ENCODE measurements at regions not wholly inside any gene's neighbourhood (a gene's known extent, or its start where the extent isn't known, plus 50 kb on each side); places are given as distances from the start of the nearest gene placed in this dataset.

- DNase-seq: no peak
- TF ChIP-seq CTCF (IDR thresholded peaks at IDR 0.05): no peak
- TF ChIP-seq POLR2A (IDR thresholded peaks at IDR 0.05): no peak
- no peaks in the 10 kb centered on the region for H3K9me3 ChIP-seq
These were observed 532.0 kb upstream of the FSHR start for GRCh38 chr2:49686291-49686690.

GRCh38 chr2:49677227-49677626 lies 522.9 kb upstream of the FSHR start:
- Histone ChIP-seq H3K4me3 (no peak overlapping the region), H3K9me3 (no peaks in the 10 kb centered on the region), H3K4me1 (no peaks in the 10 kb centered on the region), H3K36me3 (no peaks in the 10 kb centered on the region), H3K27me3 (no peaks in the 10 kb centered on the region), H3K27ac (no peak overlapping the region)
- TF ChIP-seq CTCF (IDR thresholded peaks at IDR 0.05) (no peak), POLR2A (IDR thresholded peaks at IDR 0.05) (no peak)
- no peak for DNase-seq

More at GRCh38 chr2:49686291-49686690, 532.0 kb upstream of the FSHR start:
- H3K27me3 ChIP-seq: no peaks in the 10 kb centered on the region
- H3K4me1 ChIP-seq: no peaks in the 10 kb centered on the region
- no peak overlapping the region for H3K27ac ChIP-seq
- H3K36me3 ChIP-seq: no peaks in the 10 kb centered on the region
- H3K4me3 ChIP-seq: no peak overlapping the region

GRCh38 chr2:49664827-49665226 lies 510.5 kb upstream of the FSHR start:
- no peaks in the 10 kb centered on the region for H3K9me3 ChIP-seq
- no peaks in the 10 kb centered on the region for H3K27me3 ChIP-seq
- no peaks in the 10 kb centered on the region for H3K36me3 ChIP-seq
- H3K4me3 ChIP-seq: no peak overlapping the region
- no peaks in the 10 kb centered on the region for H3K4me1 ChIP-seq
- no peak overlapping the region for H3K27ac ChIP-seq
- TF ChIP-seq CTCF (IDR thresholded peaks at IDR 0.05) (no peak), POLR2A (IDR thresholded peaks at IDR 0.05) (no peak)
- no peak for DNase-seq

GRCh38 chr2:49661809-49662208 lies 507.5 kb upstream of the FSHR start:
- no peak overlapping the region for H3K27ac ChIP-seq
- no peaks in the 10 kb centered on the region for H3K4me1 ChIP-seq
- H3K9me3 ChIP-seq: no peaks in the 10 kb centered on the region
- no peak for TF ChIP-seq CTCF (IDR thresholded peaks at IDR 0.05)
- no peak for TF ChIP-seq POLR2A (IDR thresholded peaks at IDR 0.05)
- DNase-seq: no peak
- H3K36me3 ChIP-seq: no peaks in the 10 kb centered on the region
- no peaks in the 10 kb centered on the region for H3K27me3 ChIP-seq
- no peak overlapping the region for H3K4me3 ChIP-seq

- TF ChIP-seq POLR2A (IDR thresholded peaks at IDR 0.05): no peak
- no peak for TF ChIP-seq CTCF (IDR thresholded peaks at IDR 0.05)
- Histone ChIP-seq H3K36me3 (no peaks in the 10 kb centered on the region), H3K9me3 (no peaks in the 10 kb centered on the region), H3K27me3 (no peaks in the 10 kb centered on the region), H3K27ac (no peak overlapping the region), H3K4me1 (no peaks in the 10 kb centered on the region), H3K4me3 (no peak overlapping the region)
- DNase-seq: no peak
These were observed 502.5 kb upstream of the FSHR start for GRCh38 chr2:49656853-49657252.

GRCh38 chr2:49643149-49643548 lies 488.8 kb upstream of the FSHR start:
- Histone ChIP-seq H3K4me3 (no peak overlapping the region), H3K27ac (no peak overlapping the region), H3K4me1 (no peaks in the 10 kb centered on the region), H3K9me3 (no peaks in the 10 kb centered on the region), H3K27me3 (no peaks in the 10 kb centered on the region), H3K36me3 (no peaks in the 10 kb centered on the region)
- TF ChIP-seq CTCF (IDR thresholded peaks at IDR 0.05) (no peak), POLR2A (IDR thresholded peaks at IDR 0.05) (no peak)
- DNase-seq: no peak
